ENCODE measurements at regions not wholly inside any gene's neighbourhood (a gene's known extent, or its start where the extent isn't known, plus 50 kb on each side); places are given as distances from the start of the nearest gene placed in this dataset.

DNA sequence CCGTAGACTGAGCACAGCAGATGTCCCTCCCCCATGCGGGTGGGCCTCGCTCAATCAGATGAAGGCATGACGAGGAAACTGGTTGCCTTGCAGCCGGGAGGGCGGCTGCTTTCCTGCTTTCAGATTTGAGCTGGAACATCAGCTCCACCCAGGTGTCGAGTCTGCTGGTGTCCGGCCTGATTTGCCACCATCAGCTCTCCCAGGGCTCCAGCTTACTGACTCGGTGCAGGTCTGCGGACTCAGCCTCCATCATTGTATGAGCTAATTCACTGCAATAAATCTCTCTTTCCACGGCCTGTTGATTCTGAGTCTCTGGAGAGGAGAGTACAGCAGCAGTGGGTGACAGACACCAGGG is 156.2 kb downstream of the KIF26A start:
- H3K4me3 ChIP-seq (ENCODE audit: low read depth, low read length): no peak overlapping the region
- TF ChIP-seq, protein P1, sequence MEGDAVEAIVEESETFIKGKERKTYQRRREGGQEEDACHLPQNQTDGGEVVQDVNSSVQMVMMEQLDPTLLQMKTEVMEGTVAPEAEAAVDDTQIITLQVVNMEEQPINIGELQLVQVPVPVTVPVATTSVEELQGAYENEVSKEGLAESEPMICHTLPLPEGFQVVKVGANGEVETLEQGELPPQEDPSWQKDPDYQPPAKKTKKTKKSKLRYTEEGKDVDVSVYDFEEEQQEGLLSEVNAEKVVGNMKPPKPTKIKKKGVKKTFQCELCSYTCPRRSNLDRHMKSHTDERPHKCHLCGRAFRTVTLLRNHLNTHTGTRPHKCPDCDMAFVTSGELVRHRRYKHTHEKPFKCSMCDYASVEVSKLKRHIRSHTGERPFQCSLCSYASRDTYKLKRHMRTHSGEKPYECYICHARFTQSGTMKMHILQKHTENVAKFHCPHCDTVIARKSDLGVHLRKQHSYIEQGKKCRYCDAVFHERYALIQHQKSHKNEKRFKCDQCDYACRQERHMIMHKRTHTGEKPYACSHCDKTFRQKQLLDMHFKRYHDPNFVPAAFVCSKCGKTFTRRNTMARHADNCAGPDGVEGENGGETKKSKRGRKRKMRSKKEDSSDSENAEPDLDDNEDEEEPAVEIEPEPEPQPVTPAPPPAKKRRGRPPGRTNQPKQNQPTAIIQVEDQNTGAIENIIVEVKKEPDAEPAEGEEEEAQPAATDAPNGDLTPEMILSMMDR (IDR thresholded peaks at IDR 0.05; ENCODE audit: borderline replicate concordance, insufficient read depth, low read depth, low read length): no peak

DNA sequence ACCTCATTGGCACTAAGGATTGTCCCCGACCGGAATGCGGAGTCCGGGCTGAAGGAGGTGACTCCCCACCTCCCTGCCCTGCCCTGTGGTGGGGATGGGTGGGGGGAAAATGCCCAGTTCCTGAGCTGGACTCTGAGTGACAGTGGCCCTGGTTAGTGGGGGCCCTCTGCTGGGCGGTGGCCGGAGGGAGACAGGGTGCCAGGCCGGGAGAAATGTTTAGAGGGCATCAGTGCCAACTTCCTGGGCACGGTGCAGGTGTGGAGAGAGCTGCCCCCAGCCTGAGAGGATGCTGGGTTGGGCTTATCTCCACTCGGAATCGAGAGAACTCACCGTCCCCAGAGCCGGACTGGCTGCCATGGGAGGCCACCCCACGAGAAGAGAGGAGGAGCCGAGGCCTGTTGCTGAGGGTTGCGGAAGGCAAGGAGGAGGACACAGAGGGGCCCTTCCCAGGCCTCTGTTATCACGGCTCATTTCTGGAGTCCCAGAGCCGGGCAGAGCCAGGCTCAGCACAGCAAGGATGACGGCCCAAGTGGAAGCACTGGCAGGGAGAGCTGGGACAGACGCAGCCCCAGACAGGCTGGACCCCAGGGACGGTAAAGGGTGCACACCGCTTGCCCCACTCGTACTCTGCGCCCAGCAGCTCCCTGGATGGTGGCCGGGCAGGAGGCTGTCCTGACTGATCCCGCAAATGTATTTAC is 156.7 kb downstream of the KIF26A start:
- TF ChIP-seq, protein P1 (IDR thresholded peaks at IDR 0.05; ENCODE audit: borderline replicate concordance, insufficient read depth, low read depth, low read length): no peak
- no peak overlapping the region for H3K4me3 ChIP-seq (ENCODE audit: low read depth, low read length)

DNA sequence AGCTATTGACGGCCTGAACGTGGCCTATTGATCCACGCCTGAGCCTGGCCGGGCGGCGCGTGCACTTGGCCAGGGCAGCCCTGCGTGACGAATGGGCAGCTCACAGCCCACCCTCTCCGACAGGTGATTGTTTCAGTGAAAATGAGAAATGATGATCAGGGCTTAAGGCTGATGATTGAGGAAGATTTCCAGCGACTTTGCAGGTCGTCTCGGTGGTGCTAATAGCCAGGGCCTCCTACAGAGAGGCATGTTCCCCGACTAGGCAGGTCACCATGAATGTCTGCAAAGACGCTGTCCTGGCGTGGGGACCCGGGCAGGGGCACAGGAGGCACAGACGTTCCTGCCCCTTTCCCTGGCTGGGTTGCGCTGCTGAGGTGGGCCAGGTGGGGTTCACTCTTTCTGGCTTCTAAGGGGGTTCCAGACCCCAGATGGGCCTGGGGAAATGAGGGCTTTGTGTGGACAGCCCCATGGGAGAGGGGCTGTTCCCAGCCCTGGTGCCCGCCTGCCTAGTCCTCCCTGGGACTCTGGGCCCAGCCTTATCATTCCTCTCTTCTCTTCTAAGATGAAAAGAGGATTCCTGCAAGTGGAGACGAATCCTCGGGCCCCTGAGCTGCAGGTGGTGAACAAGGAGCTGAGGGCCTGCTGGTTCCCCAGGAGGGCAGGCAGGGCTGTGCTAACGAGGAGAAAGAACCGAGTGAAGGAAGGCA is 157.4 kb downstream of the KIF26A start:
- no peak overlapping the region for H3K4me3 ChIP-seq (ENCODE audit: low read depth, low read length)
- TF ChIP-seq, protein P1 (IDR thresholded peaks at IDR 0.05; ENCODE audit: borderline replicate concordance, insufficient read depth, low read depth, low read length): no peak

DNA sequence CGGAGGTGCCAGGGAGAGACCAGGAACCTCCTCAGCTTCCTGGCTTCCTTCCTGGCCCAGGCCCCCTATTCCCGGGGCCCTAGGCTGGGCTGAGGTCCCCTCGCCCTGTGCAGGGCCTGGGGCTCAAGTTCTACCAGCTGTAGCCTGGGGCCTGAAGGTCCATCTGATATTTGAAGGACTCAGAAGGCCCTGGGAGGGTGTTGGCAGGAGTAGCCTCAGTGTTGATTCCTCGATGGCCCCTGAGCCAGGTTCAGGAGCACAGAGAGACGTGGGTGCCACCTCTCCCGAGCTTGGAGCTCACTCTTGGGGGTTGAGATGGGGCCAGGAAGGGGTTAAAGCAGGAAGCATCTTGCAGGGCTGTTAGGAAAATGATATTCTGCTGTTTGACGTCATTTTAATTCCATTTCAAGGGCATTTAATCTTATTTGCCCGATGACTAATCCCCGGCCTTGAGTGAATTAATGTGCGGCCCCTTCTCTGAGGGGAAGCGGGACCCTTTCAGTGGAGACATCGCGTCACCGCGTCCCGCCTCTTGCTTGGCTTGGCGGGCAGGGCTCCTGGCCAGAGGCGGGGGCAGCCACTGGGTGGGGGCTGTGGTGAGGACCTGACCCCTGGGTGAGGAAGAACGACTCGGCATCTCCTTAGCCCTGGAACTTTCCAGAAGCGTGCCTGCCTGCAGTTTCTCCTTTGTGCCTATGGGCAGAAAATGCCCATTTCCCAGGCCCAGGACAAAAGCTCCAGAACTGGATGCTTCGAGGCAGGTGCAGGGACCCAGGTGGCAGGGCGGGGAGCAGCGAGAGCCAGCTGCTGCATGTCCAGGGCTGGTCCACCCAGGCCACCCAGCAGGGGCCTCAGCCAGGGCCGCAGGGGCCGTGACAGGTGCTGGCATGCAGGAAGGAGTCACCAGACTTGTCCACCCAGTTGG is 158.3 kb downstream of the KIF26A start:
- TF ChIP-seq, protein P1 (IDR thresholded peaks at IDR 0.05; ENCODE audit: borderline replicate concordance, insufficient read depth, low read depth, low read length): no peak
- no peak overlapping the region for H3K4me3 ChIP-seq (ENCODE audit: low read depth, low read length)

DNA sequence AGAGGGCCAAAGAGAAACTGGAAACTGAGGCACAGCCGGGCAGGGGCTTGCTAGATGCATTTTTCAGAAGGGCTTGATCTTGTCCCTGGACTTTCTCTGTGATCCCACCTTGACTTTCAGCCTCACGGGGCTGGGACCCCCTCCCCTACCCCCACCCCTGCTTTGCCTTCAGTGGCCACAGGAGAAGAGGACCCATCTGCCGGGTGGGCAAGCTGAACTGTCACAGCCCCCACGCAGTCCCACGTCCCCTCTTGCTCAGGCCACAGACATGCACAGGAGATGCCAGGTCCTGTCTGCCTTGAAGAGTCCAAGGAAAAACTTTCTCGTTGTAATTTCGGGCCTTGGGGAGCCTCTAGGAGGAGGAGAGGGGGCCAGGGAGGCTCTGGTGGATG is 158.9 kb downstream of the KIF26A start:
- H3K4me3 ChIP-seq (ENCODE audit: low read depth, low read length): no peak overlapping the region
- TF ChIP-seq, protein P1 (IDR thresholded peaks at IDR 0.05; ENCODE audit: borderline replicate concordance, insufficient read depth, low read depth, low read length): no peak

DNA sequence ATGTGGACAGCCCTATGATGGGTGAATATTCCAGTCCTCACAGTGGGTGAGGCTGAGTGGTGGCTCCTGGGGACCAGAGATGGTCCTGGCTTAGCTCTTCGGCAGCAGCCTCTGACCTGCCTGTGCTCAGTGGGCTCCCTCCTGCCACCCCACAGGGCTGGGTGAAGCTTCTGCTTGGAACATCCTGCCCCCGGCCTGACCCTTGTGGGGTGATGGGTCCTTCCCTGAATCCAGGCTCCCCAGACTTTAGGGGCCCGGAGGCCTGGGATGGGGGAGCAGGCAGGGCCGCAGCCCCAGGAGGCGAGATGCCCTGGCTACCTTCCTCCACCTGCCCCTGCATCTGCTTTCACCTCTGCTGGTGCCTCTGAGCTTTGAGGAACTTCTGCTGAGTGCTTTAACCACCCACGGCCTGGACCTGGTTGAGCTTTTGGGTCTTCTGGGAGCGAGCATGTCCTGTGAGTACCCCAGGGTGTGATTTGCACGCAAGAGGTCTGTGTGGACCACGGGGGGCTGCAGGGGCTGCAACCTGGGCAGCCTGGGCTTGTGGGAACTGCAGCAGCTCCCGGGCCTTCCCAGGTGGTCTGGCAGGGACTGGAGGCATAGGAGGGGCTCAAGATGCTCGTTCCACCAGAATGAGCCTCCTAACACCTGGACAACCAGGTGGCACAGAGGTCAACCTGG is 159.5 kb downstream of the KIF26A start:
- H3K4me3 ChIP-seq (ENCODE audit: low read depth, low read length): no peak overlapping the region
- TF ChIP-seq, protein P1 (IDR thresholded peaks at IDR 0.05; ENCODE audit: borderline replicate concordance, insufficient read depth, low read depth, low read length): no peak

All from GM12875 (cell line).